Esophagus squamous epithelium (tissue), 4 donors: ENCODE measurements at regions not wholly inside any gene's neighbourhood (a gene's known extent, or its start where the extent isn't known, plus 50 kb on each side); places are given as distances from the start of the nearest gene placed in this dataset.

Source experiments
- POLR2A ChIP-seq, 4 donors: fragments of 450-650 bp; IDR thresholded peaks; one replicate each; pipeline ENCODE4 v1.6.1; 2017; ENCODE audit warnings: antibody characterized with exemption in 4 of 4, mild to moderate bottlenecking in 4 of 4, moderate library complexity in 3 of 4
- TF ChIP-seq, protein P1 (sequence below), 6 experiments: fragments of 450-650 bp in 4 of 6; fragments of 200-600 bp in 2 of 6; sonication (generic) in 2 of 6; IDR thresholded peaks; one replicate each; pipeline ENCODE4 v1.5.1; 2016 to 2019; ENCODE audit warnings: antibody characterized with exemption in 6 of 6, mild to moderate bottlenecking in 4 of 6, moderate library complexity in 4 of 6

GRCh38 chr4:161317000-161317399 lies 846.8 kb downstream of the FSTL5 start:
- TF ChIP-seq, protein P1, sequence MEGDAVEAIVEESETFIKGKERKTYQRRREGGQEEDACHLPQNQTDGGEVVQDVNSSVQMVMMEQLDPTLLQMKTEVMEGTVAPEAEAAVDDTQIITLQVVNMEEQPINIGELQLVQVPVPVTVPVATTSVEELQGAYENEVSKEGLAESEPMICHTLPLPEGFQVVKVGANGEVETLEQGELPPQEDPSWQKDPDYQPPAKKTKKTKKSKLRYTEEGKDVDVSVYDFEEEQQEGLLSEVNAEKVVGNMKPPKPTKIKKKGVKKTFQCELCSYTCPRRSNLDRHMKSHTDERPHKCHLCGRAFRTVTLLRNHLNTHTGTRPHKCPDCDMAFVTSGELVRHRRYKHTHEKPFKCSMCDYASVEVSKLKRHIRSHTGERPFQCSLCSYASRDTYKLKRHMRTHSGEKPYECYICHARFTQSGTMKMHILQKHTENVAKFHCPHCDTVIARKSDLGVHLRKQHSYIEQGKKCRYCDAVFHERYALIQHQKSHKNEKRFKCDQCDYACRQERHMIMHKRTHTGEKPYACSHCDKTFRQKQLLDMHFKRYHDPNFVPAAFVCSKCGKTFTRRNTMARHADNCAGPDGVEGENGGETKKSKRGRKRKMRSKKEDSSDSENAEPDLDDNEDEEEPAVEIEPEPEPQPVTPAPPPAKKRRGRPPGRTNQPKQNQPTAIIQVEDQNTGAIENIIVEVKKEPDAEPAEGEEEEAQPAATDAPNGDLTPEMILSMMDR (IDR thresholded peaks at IDR 0.05), result no peak
- TF ChIP-seq POLR2A (IDR thresholded peaks at IDR 0.05), result no peak
